Epithelial cell of proximal tubule (primary cell): ENCODE measurements at regions not wholly inside any gene's neighbourhood (a gene's known extent, or its start where the extent isn't known, plus 50 kb on each side); places are given as distances from the start of the nearest gene placed in this dataset.

ENCODE experiments used
- DNase-seq: peaks from one replicate; pipeline ENCODE4 v3.0.0-alpha.2; 2011; ENCODE audit warnings: low read depth
- H3K4me3 ChIP-seq: 2 replicates; pipeline ENCODE4 v1.5.1; 2011; ENCODE audit warnings: low read depth, mild to moderate bottlenecking, low read length
- TF ChIP-seq, protein P1 (sequence below): conservative IDR thresholded peaks from 2 replicates; pipeline ENCODE4 v1.5.1; 2012; ENCODE audit warnings: low read depth, mild to moderate bottlenecking, low read length

- TF ChIP-seq, protein P1, sequence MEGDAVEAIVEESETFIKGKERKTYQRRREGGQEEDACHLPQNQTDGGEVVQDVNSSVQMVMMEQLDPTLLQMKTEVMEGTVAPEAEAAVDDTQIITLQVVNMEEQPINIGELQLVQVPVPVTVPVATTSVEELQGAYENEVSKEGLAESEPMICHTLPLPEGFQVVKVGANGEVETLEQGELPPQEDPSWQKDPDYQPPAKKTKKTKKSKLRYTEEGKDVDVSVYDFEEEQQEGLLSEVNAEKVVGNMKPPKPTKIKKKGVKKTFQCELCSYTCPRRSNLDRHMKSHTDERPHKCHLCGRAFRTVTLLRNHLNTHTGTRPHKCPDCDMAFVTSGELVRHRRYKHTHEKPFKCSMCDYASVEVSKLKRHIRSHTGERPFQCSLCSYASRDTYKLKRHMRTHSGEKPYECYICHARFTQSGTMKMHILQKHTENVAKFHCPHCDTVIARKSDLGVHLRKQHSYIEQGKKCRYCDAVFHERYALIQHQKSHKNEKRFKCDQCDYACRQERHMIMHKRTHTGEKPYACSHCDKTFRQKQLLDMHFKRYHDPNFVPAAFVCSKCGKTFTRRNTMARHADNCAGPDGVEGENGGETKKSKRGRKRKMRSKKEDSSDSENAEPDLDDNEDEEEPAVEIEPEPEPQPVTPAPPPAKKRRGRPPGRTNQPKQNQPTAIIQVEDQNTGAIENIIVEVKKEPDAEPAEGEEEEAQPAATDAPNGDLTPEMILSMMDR: no peak
- no peak overlapping the region for H3K4me3 ChIP-seq
- no peak for DNase-seq
Measured at GRCh38 chr4:23516716-23517115, 373.1 kb downstream of the PPARGC1A start.

DNA sequence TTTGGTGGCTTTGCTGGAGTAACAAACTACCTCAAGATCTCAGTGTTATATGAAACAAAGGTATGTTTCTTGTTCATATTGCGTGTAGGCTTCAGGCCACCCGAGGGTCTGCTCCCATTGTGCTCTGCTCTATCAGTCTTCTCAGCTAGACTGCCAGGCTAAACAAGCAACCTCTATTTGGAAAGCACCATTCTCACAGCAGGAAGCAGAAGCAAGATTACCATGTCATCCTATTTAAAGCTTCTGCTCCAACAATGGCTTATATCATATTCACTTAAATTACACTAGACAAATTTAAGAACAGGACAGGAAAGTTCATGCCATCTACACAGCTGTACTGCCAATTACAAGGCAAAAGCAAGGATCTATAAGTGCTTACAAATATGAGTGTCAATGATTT lies 385.8 kb downstream of the PPARGC1A start:
- TF ChIP-seq, protein P1: no peak
- DNase-seq: no peak

DNA sequence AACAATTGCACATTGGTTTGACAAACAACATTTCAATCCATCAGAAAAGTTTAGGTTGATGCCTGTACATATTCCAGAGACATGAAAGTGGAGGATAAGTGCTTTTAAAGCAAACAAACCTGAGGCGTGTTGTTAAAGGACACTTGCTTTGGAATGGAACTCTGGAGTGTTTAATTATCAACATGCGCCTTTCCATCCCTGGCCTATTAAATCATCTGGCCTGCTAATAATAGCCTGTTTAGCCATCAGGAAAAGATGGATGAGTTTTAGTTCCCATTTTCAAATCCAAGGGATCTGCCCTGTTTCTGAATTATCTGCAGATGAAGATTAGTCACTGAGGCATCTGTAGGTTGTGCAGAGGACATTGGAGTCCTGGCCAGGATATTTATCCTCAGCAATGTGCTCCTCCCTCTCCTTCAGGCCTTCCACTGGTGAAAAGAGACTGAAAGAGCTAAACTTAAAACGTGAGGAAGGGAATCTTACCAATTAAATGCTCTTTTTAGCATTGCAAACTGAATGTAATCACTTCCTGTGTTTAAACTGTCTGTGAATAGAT lies 388.9 kb downstream of the PPARGC1A start:
- TF ChIP-seq, protein P1: no peak
- no peak overlapping the region for H3K4me3 ChIP-seq
- DNase-seq: no peak

More for the DNA sequence above, 385.8 kb downstream of the PPARGC1A start:
- no peak overlapping the region for H3K4me3 ChIP-seq

GRCh38 chr4:23485801-23486200 lies 404.0 kb downstream of the PPARGC1A start:
- TF ChIP-seq, protein P1: no peak
- no peak overlapping the region for H3K4me3 ChIP-seq
- DNase-seq: no peak

GRCh38 chr4:23484689-23485088 lies 405.2 kb downstream of the PPARGC1A start:
- H3K4me3 ChIP-seq: no peak overlapping the region
- DNase-seq: no peak
- TF ChIP-seq, protein P1: no peak

DNA sequence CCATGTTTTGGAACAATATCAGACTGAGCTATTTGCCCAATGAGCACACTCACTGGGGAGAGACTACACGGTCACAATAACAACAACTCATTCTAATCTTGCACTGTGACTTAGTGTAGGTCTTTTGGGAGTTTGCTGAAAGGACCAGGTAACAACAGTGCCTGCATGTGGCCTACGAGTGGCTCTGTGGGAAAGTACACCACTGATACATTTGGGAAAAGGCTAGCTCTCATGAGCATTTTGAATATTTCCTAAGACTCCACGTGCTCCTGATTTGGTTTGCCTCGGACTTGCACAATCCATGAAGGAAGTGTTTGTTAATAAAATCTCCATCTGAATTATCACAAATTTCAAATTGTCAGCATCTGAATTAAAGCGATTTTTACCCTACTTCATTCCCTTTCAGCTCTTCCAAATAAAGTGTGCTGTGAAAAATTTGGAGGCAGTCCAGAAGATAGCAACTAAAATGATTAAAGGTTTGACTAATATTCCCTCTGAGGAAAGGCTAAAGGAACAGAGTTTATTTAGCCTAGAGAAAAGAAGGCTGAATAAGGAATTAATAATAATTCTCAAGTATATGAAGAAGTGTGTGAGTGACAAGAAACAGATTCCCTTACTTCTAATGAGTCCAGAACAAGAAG lies 406.4 kb downstream of the PPARGC1A start:
- no peak for DNase-seq
- no peak overlapping the region for H3K4me3 ChIP-seq
- TF ChIP-seq, protein P1: no peak

DNA sequence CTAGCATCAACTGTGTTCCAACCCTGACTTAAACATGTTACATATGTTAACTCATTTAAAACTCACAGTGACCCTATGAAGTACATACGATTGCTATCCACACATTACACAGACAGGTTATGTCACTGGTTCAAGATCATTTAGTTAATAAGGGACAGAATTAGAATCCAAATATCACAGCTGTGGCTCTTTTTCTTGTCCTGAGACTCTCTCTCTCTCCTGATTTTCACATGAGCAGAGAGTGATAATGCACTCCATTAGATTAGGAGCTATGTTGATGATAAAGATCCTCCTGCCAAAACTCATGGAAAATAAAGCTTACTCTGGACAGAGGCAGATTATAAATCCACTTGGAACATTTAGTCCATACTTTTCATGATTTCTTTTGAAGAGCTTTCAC lies 408.3 kb downstream of the PPARGC1A start:
- H3K4me3 ChIP-seq: no peak overlapping the region
- TF ChIP-seq, protein P1: no peak
- DNase-seq: no peak
